ENCODE measurements at regions not wholly inside any gene's neighbourhood (a gene's known extent, or its start where the extent isn't known, plus 50 kb on each side); places are given as distances from the start of the nearest gene placed in this dataset.

- no peak overlapping the region for H3K4me3 ChIP-seq (ENCODE audit: insufficient read depth, low read length)
- H3K4me2 ChIP-seq (ENCODE audit: insufficient read depth, low read length), result no peak overlapping the region
- H3K79me2 ChIP-seq (ENCODE audit: insufficient read depth, low read length), result no peaks in the 10 kb centered on the region
- H3K36me3 ChIP-seq (ENCODE audit: insufficient read depth, low read length), result no peaks in the 10 kb centered on the region
- H3K27ac ChIP-seq (ENCODE audit: low read depth, low read length), result no peak overlapping the region
- no peaks in the 10 kb centered on the region for H3K27me3 ChIP-seq (ENCODE audit: insufficient read depth, low read length)
- no peaks in the 10 kb centered on the region for H4K20me1 ChIP-seq (ENCODE audit: insufficient read depth, low read length)
- H3K9me3 ChIP-seq (ENCODE audit: low read depth, low read length), result no peaks in the 10 kb centered on the region
- TF ChIP-seq CTCF (IDR thresholded peaks at IDR 0.05; ENCODE audit: extremely low read depth, low read depth, low read length), result no peak
- no peaks in the 10 kb centered on the region for H3K4me1 ChIP-seq (ENCODE audit: insufficient read depth, low read length)
- no peak overlapping the region for H2AFZ ChIP-seq (ENCODE audit: low read length)
- no peak for DNase-seq (ENCODE audit: insufficient read length, low spot score, missing footprints)
Observed at GRCh38 chr16:51670527-51670926, 519.5 kb upstream of the SALL1 start.

GRCh38 chr16:51666821-51667220 is 515.8 kb upstream of the SALL1 start:
- H3K4me1 ChIP-seq (ENCODE audit: insufficient read depth, low read length), result no peaks in the 10 kb centered on the region
- no peaks in the 10 kb centered on the region for H3K9me3 ChIP-seq (ENCODE audit: low read depth, low read length)
- no peaks in the 10 kb centered on the region for H3K27me3 ChIP-seq (ENCODE audit: insufficient read depth, low read length)
- TF ChIP-seq CTCF (IDR thresholded peaks at IDR 0.05; ENCODE audit: extremely low read depth, low read depth, low read length), result no peak
- no peak overlapping the region for H3K4me3 ChIP-seq (ENCODE audit: insufficient read depth, low read length)
- DNase-seq (ENCODE audit: insufficient read length, low spot score, missing footprints), result no peak
- no peak overlapping the region for H2AFZ ChIP-seq (ENCODE audit: low read length)
- no peak overlapping the region for H3K27ac ChIP-seq (ENCODE audit: low read depth, low read length)
- H3K4me2 ChIP-seq (ENCODE audit: insufficient read depth, low read length), result no peak overlapping the region
- no peaks in the 10 kb centered on the region for H4K20me1 ChIP-seq (ENCODE audit: insufficient read depth, low read length)
- H3K36me3 ChIP-seq (ENCODE audit: insufficient read depth, low read length), result no peaks in the 10 kb centered on the region
- H3K79me2 ChIP-seq (ENCODE audit: insufficient read depth, low read length), result no peaks in the 10 kb centered on the region

GRCh38 chr16:51666074-51666473 is 515.0 kb upstream of the SALL1 start:
- Histone ChIP-seq H3K27ac (ENCODE audit: low read depth, low read length) (no peak overlapping the region), H3K4me2 (ENCODE audit: insufficient read depth, low read length) (no peak overlapping the region)

GRCh38 chr16:51665436-51665998 is 514.4 kb upstream of the SALL1 start:
- Histone ChIP-seq H4K20me1 (ENCODE audit: insufficient read depth, low read length) (no peaks in the 10 kb centered on the region), H3K9me3 (ENCODE audit: low read depth, low read length) (no peaks in the 10 kb centered on the region), H3K36me3 (ENCODE audit: insufficient read depth, low read length) (no peaks in the 10 kb centered on the region), H3K4me2 (ENCODE audit: insufficient read depth, low read length) (no peak overlapping the region), H3K27ac (ENCODE audit: low read depth, low read length) (no peak overlapping the region), H3K27me3 (ENCODE audit: insufficient read depth, low read length) (no peaks in the 10 kb centered on the region), H3K4me1 (ENCODE audit: insufficient read depth, low read length) (no peaks in the 10 kb centered on the region), H3K79me2 (ENCODE audit: insufficient read depth, low read length) (no peaks in the 10 kb centered on the region), H3K4me3 (ENCODE audit: insufficient read depth, low read length) (no peak overlapping the region), H2AFZ (ENCODE audit: low read length) (no peak overlapping the region)
- no peak for DNase-seq (ENCODE audit: insufficient read length, low spot score, missing footprints)
- no peak for TF ChIP-seq CTCF (IDR thresholded peaks at IDR 0.05; ENCODE audit: extremely low read depth, low read depth, low read length)

More at GRCh38 chr16:51666074-51666473, 515.0 kb upstream of the SALL1 start:
- no peak overlapping the region for H3K4me3 ChIP-seq (ENCODE audit: insufficient read depth, low read length)
- H4K20me1 ChIP-seq (ENCODE audit: insufficient read depth, low read length), result no peaks in the 10 kb centered on the region
- no peaks in the 10 kb centered on the region for H3K4me1 ChIP-seq (ENCODE audit: insufficient read depth, low read length)
- no peaks in the 10 kb centered on the region for H3K36me3 ChIP-seq (ENCODE audit: insufficient read depth, low read length)
- no peak overlapping the region for H2AFZ ChIP-seq (ENCODE audit: low read length)
- no peak for TF ChIP-seq CTCF (IDR thresholded peaks at IDR 0.05; ENCODE audit: extremely low read depth, low read depth, low read length)
- H3K27me3 ChIP-seq (ENCODE audit: insufficient read depth, low read length), result no peaks in the 10 kb centered on the region
- no peaks in the 10 kb centered on the region for H3K79me2 ChIP-seq (ENCODE audit: insufficient read depth, low read length)
- no peaks in the 10 kb centered on the region for H3K9me3 ChIP-seq (ENCODE audit: low read depth, low read length)
- DNase-seq (ENCODE audit: insufficient read length, low spot score, missing footprints), result no peak
